Breast epithelium (tissue), 4 donors: ENCODE measurements at regions not wholly inside any gene's neighbourhood (a gene's known extent, or its start where the extent isn't known, plus 50 kb on each side); places are given as distances from the start of the nearest gene placed in this dataset.

Experiments
- DNase-seq, 2 donors: peaks; one replicate each; pipeline ENCODE4 v3.0.0-alpha.2; 2019; ENCODE audit warnings: low spot score in 2 of 2
- H3K27ac ChIP-seq, 2 donors: fragments of 200-600 bp; sonication (generic) in 1 of 2; one replicate each; pipeline ENCODE4 v1.5.1; 2016 to 2019; ENCODE audit warnings: mild to moderate bottlenecking in 1 of 2
- H3K27me3 ChIP-seq, 2 donors: fragments of 200-600 bp; sonication (generic) in 1 of 2; one replicate each; pipeline versions ENCODE4 v1.5.1 to v1.6.0; 2017 to 2019; ENCODE audit warnings: control low read depth in 1 of 2, mild to moderate bottlenecking in 1 of 2
- H3K36me3 ChIP-seq: fragments of 200-600 bp; one replicate; pipeline ENCODE4 v1.5.1; 2019
- H3K4me1 ChIP-seq, 2 donors: fragments of 200-600 bp; sonication (generic); one replicate each; pipeline ENCODE4 v1.5.1; 2016 to 2019; ENCODE audit warnings: control low read depth in 1 of 2
- H3K4me3 ChIP-seq, 3 donors: fragments of 200-600 bp; sonication (generic); 1 replicate in 2 of 3; 2 replicates in 1 of 3; pipeline ENCODE4 v1.5.1; 2016 to 2019; ENCODE audit warnings: mild to moderate bottlenecking in 3 of 3, moderate library complexity in 2 of 3
- H3K9me3 ChIP-seq, 2 donors: fragments of 200-600 bp; sonication (generic) in 1 of 2; one replicate each; pipeline ENCODE4 v1.5.1; 2016 to 2019; ENCODE audit warnings: control low read depth in 1 of 2
- POLR2A ChIP-seq: fragments of 450-650 bp; IDR thresholded peaks from one replicate; pipeline ENCODE4 v1.6.1; 2016; ENCODE audit warnings: antibody characterized with exemption, mild to moderate bottlenecking, moderate library complexity
- POLR2AphosphoS5 ChIP-seq, 3 donors: sonication (generic); formaldehyde crosslinking; IDR thresholded peaks; one replicate each; pipeline ENCODE4 v1.6.1; 2017; ENCODE audit warnings: antibody characterized with exemption in 3 of 3
- intact Hi-C: fragments of 100-400 bp; cut with DNase I; formaldehyde crosslinking; loops from one replicate; pipeline ENCODE4 v1.15.1; 2023; ENCODE audit warnings: low total_unique reads
- TF ChIP-seq, protein P1 (sequence below), 3 donors: fragments of 450-650 bp; IDR thresholded peaks; one replicate each; pipeline ENCODE4 v1.5.1; 2016 to 2017; ENCODE audit warnings: antibody characterized with exemption in 3 of 3, mild to moderate bottlenecking in 3 of 3, moderate library complexity in 3 of 3

DNA sequence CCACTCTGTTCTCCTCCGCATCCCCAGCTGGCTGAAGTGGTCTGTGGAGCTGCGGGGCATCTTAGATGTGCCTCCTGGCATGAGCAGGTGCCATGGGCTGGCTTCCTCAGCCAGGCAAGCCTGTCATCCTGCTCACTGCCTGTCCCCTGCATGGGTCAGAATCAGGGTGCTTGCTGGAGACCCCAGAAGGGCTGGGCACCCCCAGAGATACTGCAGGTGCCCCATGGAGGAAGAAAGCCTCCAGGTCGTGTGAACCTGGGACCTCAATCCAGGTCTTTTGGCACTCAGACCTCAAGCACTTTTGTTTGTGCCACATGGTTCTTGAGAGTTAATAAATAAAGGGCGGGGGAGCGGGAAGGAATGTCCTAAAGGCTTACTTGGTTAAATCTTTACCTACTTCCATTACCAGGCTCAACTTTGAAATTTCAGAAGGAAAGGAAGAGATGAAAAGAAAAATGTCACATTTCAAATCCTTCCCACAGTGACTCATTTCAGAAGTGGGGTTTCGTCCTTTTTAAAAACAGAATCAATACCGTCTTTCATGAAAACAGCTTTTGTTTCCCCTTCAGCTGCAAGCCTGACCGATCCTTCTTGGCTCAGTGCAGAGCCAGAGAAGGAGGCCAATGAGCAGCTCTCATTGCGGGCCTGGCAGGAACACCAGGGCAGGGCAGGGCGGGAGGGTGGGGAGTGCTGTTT lies 69.9 kb downstream of the RHOB start:
- DNase-seq = peak in 1 of 2 donors; percentile 55
- Histone ChIP-seq H3K27me3 (no peaks in the 10 kb centered on the region), H3K27ac (peak overlapping the region; percentile 89 to 90), H3K4me3 (no peak overlapping the region), H3K4me1 (no peaks in the 10 kb centered on the region), H3K9me3 (no peaks in the 10 kb centered on the region), H3K36me3 (no peaks in the 10 kb centered on the region)
- TF ChIP-seq, protein P1, sequence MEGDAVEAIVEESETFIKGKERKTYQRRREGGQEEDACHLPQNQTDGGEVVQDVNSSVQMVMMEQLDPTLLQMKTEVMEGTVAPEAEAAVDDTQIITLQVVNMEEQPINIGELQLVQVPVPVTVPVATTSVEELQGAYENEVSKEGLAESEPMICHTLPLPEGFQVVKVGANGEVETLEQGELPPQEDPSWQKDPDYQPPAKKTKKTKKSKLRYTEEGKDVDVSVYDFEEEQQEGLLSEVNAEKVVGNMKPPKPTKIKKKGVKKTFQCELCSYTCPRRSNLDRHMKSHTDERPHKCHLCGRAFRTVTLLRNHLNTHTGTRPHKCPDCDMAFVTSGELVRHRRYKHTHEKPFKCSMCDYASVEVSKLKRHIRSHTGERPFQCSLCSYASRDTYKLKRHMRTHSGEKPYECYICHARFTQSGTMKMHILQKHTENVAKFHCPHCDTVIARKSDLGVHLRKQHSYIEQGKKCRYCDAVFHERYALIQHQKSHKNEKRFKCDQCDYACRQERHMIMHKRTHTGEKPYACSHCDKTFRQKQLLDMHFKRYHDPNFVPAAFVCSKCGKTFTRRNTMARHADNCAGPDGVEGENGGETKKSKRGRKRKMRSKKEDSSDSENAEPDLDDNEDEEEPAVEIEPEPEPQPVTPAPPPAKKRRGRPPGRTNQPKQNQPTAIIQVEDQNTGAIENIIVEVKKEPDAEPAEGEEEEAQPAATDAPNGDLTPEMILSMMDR (IDR thresholded peaks at IDR 0.05) = no peak
- TF ChIP-seq POLR2AphosphoS5 (IDR thresholded peaks at IDR 0.05) = peak in 1 of 3 donors; percentile 23
- no peak for TF ChIP-seq POLR2A
- intact Hi-C loops = loop anchor here (1.0 kb wide), 1 partner anchor 18 kb away; no protein-coding TSS in a partner anchor

DNA sequence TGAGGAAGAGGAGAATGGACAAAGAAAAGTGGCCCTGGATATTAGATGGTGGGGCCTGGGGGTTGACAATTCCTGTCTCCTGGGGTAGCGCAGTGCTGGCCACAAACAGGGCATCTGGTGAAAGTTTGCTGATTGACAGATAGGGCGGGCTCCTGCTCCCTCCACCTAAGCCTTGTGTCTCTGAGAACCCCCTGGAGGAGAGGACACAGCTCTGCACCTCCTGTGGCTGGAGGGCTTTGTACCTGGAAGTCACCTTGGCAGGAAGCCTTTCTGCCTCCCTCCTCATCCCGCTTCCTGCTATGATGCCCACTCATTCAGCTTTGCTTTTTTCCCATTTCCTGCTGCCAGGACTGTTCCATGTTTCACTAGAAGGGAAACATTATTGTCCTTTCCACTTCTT lies 72.4 kb downstream of the RHOB start:
- Histone ChIP-seq H3K27me3 (no peaks in the 10 kb centered on the region), H3K9me3 (no peaks in the 10 kb centered on the region), H3K4me1 (no peaks in the 10 kb centered on the region), H3K4me3 (no peak overlapping the region), H3K27ac (no peak overlapping the region), H3K36me3 (no peaks in the 10 kb centered on the region)
- DNase-seq = no peak
- TF ChIP-seq, protein P1 (IDR thresholded peaks at IDR 0.05) = no peak
- no peak for TF ChIP-seq POLR2AphosphoS5 (IDR thresholded peaks at IDR 0.05)
- TF ChIP-seq POLR2A = no peak
- intact Hi-C loops = no loop called here

DNA sequence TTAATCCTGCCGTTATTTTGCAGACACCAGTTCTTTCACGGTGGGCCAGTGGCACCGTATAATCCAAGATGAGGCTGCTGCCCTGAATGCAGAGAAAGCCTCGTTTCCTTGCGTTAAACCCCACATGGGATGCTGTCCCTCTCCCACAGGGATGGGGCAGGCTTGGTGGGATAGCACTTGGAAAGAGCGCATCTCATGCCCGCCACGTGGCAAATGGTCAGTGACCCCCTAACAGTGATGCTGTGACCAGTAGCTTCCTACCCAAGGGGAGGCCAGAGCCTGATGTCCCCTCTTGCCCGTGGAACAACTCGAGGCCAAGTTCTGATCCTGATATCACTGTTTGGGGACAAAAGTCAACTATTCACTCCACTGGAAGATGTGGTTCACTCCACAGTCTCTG lies 73.3 kb downstream of the RHOB start:
- intact Hi-C loops = no loop called here

DNA sequence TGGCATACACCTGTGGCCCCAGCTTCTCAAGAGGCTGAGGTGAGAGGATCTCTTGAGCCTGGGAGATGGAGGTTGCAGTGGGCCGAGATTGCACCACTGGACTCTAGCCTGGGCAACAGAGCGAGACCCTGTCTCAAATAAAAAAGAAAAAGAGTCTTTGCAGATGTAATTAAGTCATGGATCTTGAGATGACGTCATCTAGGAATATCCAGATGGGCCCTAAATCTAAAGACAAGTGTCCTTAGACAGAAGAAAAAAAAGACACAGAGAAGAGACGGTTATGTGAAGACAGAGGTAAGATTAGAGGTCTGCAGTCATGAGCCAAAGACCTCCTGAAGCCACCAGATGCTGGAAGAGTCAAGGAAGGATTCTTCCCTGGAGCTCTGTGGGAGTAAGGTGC lies 74.3 kb downstream of the RHOB start:
- intact Hi-C loops = no loop called here
- no peak for DNase-seq

More for the DNA sequence above, 73.3 kb downstream of the RHOB start:
- Histone ChIP-seq H3K9me3 (no peaks in the 10 kb centered on the region), H3K36me3 (no peaks in the 10 kb centered on the region), H3K27me3 (no peaks in the 10 kb centered on the region), H3K4me3 (no peak overlapping the region), H3K27ac (no peak overlapping the region), H3K4me1 (peaks cover 0 to 5% of the 10 kb centered on the region in 2 donors)
- TF ChIP-seq, protein P1 (IDR thresholded peaks at IDR 0.05) = no peak
- TF ChIP-seq POLR2A (no peak), POLR2AphosphoS5 (IDR thresholded peaks at IDR 0.05) (no peak)
- DNase-seq = no peak

DNA sequence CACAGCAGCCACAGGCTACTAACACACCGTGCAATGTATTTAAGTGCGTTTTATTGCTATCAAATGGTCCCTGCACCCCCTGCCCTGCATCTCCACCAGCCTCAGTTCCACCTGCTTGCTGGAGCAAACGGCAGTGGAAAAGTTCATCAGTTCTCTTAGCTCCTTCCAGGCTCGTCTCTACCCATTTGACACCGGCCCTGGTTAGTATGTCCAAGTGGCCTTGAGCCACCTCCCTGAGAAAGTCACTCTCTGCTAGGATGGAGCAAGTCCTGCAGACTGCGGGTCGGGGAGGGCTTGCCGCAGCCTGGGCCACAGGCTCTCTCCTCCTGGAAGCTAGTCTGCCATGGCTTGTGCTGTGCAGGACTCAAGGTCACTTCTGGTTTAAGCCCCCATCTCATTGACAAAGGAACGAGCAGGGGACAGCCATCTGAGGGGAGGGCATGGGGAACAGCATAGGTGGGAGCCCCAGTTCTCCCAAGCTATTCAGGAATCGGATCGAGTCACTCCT lies 74.9 kb downstream of the RHOB start:
- no peak overlapping the region for H3K4me3 ChIP-seq
- H3K36me3 ChIP-seq = no peaks in the 10 kb centered on the region
- no peak for DNase-seq
- no peaks in the 10 kb centered on the region for H3K9me3 ChIP-seq
- H3K27ac ChIP-seq = no peak overlapping the region
- TF ChIP-seq, protein P1 (IDR thresholded peaks at IDR 0.05) = no peak
- no peak for TF ChIP-seq POLR2AphosphoS5 (IDR thresholded peaks at IDR 0.05)
- no peak for TF ChIP-seq POLR2A
- intact Hi-C loops = no loop called here
- H3K27me3 ChIP-seq = no peaks in the 10 kb centered on the region
- peaks cover under 1 to 7% of the 10 kb centered on the region in 2 donors for H3K4me1 ChIP-seq

More for the DNA sequence above, 74.3 kb downstream of the RHOB start:
- no peaks in the 10 kb centered on the region for H3K9me3 ChIP-seq
- H3K4me3 ChIP-seq = no peak overlapping the region
- no peaks in the 10 kb centered on the region for H3K36me3 ChIP-seq
- H3K27ac ChIP-seq = no peak overlapping the region
- TF ChIP-seq, protein P1 (IDR thresholded peaks at IDR 0.05) = no peak
- TF ChIP-seq POLR2A = no peak
- TF ChIP-seq POLR2AphosphoS5 (IDR thresholded peaks at IDR 0.05) = no peak
- no peaks in the 10 kb centered on the region for H3K27me3 ChIP-seq
- peaks cover 0 to 7% of the 10 kb centered on the region in 2 donors for H3K4me1 ChIP-seq
